ENCODE measurements at regions not wholly inside any gene's neighbourhood (a gene's known extent, or its start where the extent isn't known, plus 50 kb on each side); places are given as distances from the start of the nearest gene placed in this dataset.

GRCh38 chr2:129820908-129821307 lies 158.6 kb upstream of the RAB6C start:
- H3K9ac ChIP-seq (ENCODE audit: low read length) = no peak overlapping the region
- POLR2A ChIA-PET (ENCODE audit: unreplicated experiment) = no interaction called here
- TF ChIP-seq EZH2 (IDR thresholded peaks at IDR 0.05; ENCODE audit: low read length, unreplicated experiment) (no peak), CTCF (conservative IDR thresholded peaks at IDR 0.05; ENCODE audit: low read depth, low read length) (no peak), EZH2phosphoT487 (IDR thresholded peaks at IDR 0.05; ENCODE audit: borderline replicate concordance, low read length) (no peak)
- no peaks in the 10 kb centered on the region for H3F3A ChIP-seq (ENCODE audit: low read length, unreplicated experiment)
- DNase-seq (no peak), ATAC-seq (no peak)
- no peaks in the 10 kb centered on the region for H3K9me2 ChIP-seq (replicated peaks; ENCODE audit: low read length)
- CTCF ChIA-PET = no interaction called here
- H3K79me2 ChIP-seq (ENCODE audit: low read length) = no peaks in the 10 kb centered on the region
- no peak overlapping the region for H2AFZ ChIP-seq (ENCODE audit: low read length)
- no peaks in the 10 kb centered on the region for H4K20me1 ChIP-seq (ENCODE audit: low read length)
- no TSS peak for BruUV-seq (replicated peaks)
- H3K9me3 ChIP-seq (ENCODE audit: low read length) = no peaks in the 10 kb centered on the region
- no peak overlapping the region for H3K4me3 ChIP-seq (ENCODE audit: low read length)
- no peak overlapping the region for H3K4me2 ChIP-seq (ENCODE audit: low read length)
- H3K36me3 ChIP-seq (ENCODE audit: low read depth, low read length) = no peaks in the 10 kb centered on the region
- H3K4me1 ChIP-seq (ENCODE audit: insufficient read depth, low read length) = no peaks in the 10 kb centered on the region
- intact Hi-C loops (cut with micrococcal nuclease) = no loop called here
- no peak overlapping the region for H3K27ac ChIP-seq (ENCODE audit: low read length)
- peaks cover 12% of the 10 kb centered on the region; the same call in 1 of the 2 replicates for H3K27me3 ChIP-seq (ENCODE audit: low read length)

- no peaks in the 10 kb centered on the region for H3K36me3 ChIP-seq (ENCODE audit: low read depth, low read length)
- H4K20me1 ChIP-seq (ENCODE audit: low read length) = no peaks in the 10 kb centered on the region
- H3K4me3 ChIP-seq (ENCODE audit: low read length) = no peak overlapping the region
- CTCF ChIA-PET = no interaction called here
- H3K4me1 ChIP-seq (ENCODE audit: insufficient read depth, low read length) = no peaks in the 10 kb centered on the region
- intact Hi-C loops (cut with micrococcal nuclease) = no loop called here
- no peaks in the 10 kb centered on the region for H3K79me2 ChIP-seq (ENCODE audit: low read length)
- POLR2A ChIA-PET (ENCODE audit: unreplicated experiment) = no interaction called here
- DNase-seq (no peak), ATAC-seq (no peak)
- H2AFZ ChIP-seq (ENCODE audit: low read length) = no peak overlapping the region
- H3K9ac ChIP-seq (ENCODE audit: low read length) = no peak overlapping the region
- peaks cover 16% of the 10 kb centered on the region; the same call in 1 of the 2 replicates for H3K27me3 ChIP-seq (ENCODE audit: low read length)
- TF ChIP-seq EZH2phosphoT487 (IDR thresholded peaks at IDR 0.05; ENCODE audit: borderline replicate concordance, low read length) (no peak), CTCF (conservative IDR thresholded peaks at IDR 0.05; ENCODE audit: low read depth, low read length) (no peak)
- H3K4me2 ChIP-seq (ENCODE audit: low read length) = no peak overlapping the region
- no peaks in the 10 kb centered on the region for H3F3A ChIP-seq (ENCODE audit: low read length, unreplicated experiment)
- BruUV-seq (replicated peaks) = no TSS peak
- H3K27ac ChIP-seq (ENCODE audit: low read length) = no peak overlapping the region
- no peaks in the 10 kb centered on the region for H3K9me3 ChIP-seq (ENCODE audit: low read length)
- no peaks in the 10 kb centered on the region for H3K9me2 ChIP-seq (replicated peaks; ENCODE audit: low read length)
Measured at GRCh38 chr2:129821445-129821844, 158.0 kb upstream of the RAB6C start.

- Histone ChIP-seq H4K20me1 (ENCODE audit: low read length) (no peaks in the 10 kb centered on the region), H3F3A (ENCODE audit: low read length, unreplicated experiment) (no peaks in the 10 kb centered on the region), H3K27me3 (ENCODE audit: low read length) (peaks cover 16% of the 10 kb centered on the region; the same call in 1 of the 2 replicates), H3K4me1 (ENCODE audit: insufficient read depth, low read length) (no peaks in the 10 kb centered on the region), H3K27ac (ENCODE audit: low read length) (no peak overlapping the region), H3K9ac (ENCODE audit: low read length) (no peak overlapping the region), H3K9me2 (replicated peaks; ENCODE audit: low read length) (no peaks in the 10 kb centered on the region), H3K4me2 (ENCODE audit: low read length) (no peak overlapping the region), H3K79me2 (ENCODE audit: low read length) (no peaks in the 10 kb centered on the region), H3K4me3 (ENCODE audit: low read length) (no peak overlapping the region), H3K9me3 (ENCODE audit: low read length) (no peaks in the 10 kb centered on the region), H3K36me3 (ENCODE audit: low read depth, low read length) (no peaks in the 10 kb centered on the region), H2AFZ (ENCODE audit: low read length) (no peak overlapping the region)
- no TSS peak for BruUV-seq (replicated peaks)
- ATAC-seq (no peak), DNase-seq (no peak)
- CTCF ChIA-PET = no interaction called here
- intact Hi-C loops (cut with micrococcal nuclease) = no loop called here
- POLR2A ChIA-PET (ENCODE audit: unreplicated experiment) = no interaction called here
- TF ChIP-seq EZH2phosphoT487 (IDR thresholded peaks at IDR 0.05; ENCODE audit: borderline replicate concordance, low read length) (no peak), CTCF (conservative IDR thresholded peaks at IDR 0.05; ENCODE audit: low read depth, low read length) (no peak), EZH2 (IDR thresholded peaks at IDR 0.05; ENCODE audit: low read length, unreplicated experiment) (no peak)
Measured at GRCh38 chr2:129823044-129823443, 156.4 kb upstream of the RAB6C start.
